ENCODE measurements at regions not wholly inside any gene's neighbourhood (a gene's known extent, or its start where the extent isn't known, plus 50 kb on each side); places are given as distances from the start of the nearest gene placed in this dataset.

DNA sequence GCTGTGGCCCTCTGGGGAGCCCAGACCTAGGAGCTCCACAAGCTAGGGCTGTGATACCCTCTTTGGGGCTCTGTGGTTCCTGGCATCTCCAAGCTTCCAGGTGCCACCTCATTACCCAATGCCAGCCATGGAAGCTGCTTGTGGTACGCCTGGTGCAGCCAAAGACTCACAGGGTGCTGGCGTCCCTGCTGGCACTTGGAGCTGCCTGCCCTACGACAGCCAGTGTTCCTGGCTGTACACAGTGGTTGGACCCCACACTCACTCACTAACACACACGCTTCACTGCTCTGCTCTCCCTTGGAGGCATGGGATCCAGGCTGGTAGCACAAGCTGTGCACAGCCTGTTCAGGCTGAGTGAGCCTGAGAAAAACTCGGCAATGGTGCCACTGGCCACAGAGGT lies 894.1 kb upstream of the PHF14 start:
- no peak overlapping the region for H3K27ac ChIP-seq (ENCODE audit: low read depth, low read length)
- no peak overlapping the region for H2AFZ ChIP-seq (ENCODE audit: low read length, unreplicated experiment)
- no peaks in the 10 kb centered on the region for H3K36me3 ChIP-seq (ENCODE audit: insufficient read depth, low read length)
- no peaks in the 10 kb centered on the region for H3K27me3 ChIP-seq (ENCODE audit: insufficient read depth, low read length)
- H3K79me2 ChIP-seq (ENCODE audit: control insufficient read depth, insufficient read depth, low read length, unreplicated experiment): no peaks in the 10 kb centered on the region
- no peak overlapping the region for H3K4me3 ChIP-seq (ENCODE audit: low read depth, low read length)
- no peaks in the 10 kb centered on the region for H3K4me1 ChIP-seq (ENCODE audit: control insufficient read depth, insufficient read depth, low read length, unreplicated experiment)

DNA sequence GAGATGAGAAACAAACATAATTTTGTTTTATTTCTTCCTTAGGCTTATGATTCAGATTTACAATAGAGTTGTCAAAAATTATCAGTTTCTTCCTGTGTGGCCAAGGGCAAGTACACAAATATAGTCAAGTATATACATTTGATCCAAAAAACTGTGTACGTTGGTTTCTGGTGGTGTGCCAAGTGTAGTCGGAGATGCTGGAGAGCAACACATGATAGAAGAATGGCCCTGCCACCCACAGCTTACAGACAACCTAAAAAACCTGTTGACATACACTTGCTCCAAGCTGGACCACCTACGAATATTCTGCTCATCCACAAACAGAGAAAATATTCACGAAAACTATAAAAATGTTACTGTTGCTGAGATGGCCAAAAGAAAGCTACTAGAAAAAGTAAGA lies 890.8 kb upstream of the PHF14 start:
- Histone ChIP-seq H3K4me3 (ENCODE audit: low read depth, low read length) (no peak overlapping the region), H3K79me2 (ENCODE audit: control insufficient read depth, insufficient read depth, low read length, unreplicated experiment) (no peaks in the 10 kb centered on the region), H3K27me3 (ENCODE audit: insufficient read depth, low read length) (no peaks in the 10 kb centered on the region), H3K36me3 (ENCODE audit: insufficient read depth, low read length) (no peaks in the 10 kb centered on the region), H3K27ac (ENCODE audit: low read depth, low read length) (no peak overlapping the region), H2AFZ (ENCODE audit: low read length, unreplicated experiment) (no peak overlapping the region), H3K4me1 (ENCODE audit: control insufficient read depth, insufficient read depth, low read length, unreplicated experiment) (no peaks in the 10 kb centered on the region)

DNA sequence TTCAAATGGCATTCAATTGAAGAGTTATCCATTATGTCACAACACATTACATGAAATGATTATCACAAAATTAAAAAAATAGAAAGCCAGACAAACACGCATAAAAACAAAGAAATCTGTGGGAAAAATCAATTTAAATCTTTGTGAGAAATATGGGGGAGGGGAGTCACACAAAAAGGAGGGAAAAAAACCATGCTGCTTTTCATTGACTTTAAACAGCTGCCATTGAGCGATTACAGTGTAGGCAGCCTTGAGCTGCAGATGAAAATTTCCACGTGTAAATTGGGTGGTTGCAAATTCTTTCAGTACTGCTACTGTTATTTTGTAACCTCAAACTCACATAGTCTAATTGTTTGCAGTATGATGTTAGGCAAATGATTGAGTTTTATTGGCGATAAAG lies 889.9 kb upstream of the PHF14 start:
- Histone ChIP-seq H2AFZ (ENCODE audit: low read length, unreplicated experiment) (no peak overlapping the region), H3K79me2 (ENCODE audit: control insufficient read depth, insufficient read depth, low read length, unreplicated experiment) (no peaks in the 10 kb centered on the region), H3K27me3 (ENCODE audit: insufficient read depth, low read length) (no peaks in the 10 kb centered on the region), H3K27ac (ENCODE audit: low read depth, low read length) (no peak overlapping the region), H3K36me3 (ENCODE audit: insufficient read depth, low read length) (no peaks in the 10 kb centered on the region), H3K4me3 (ENCODE audit: low read depth, low read length) (no peak overlapping the region), H3K4me1 (ENCODE audit: control insufficient read depth, insufficient read depth, low read length, unreplicated experiment) (no peaks in the 10 kb centered on the region)

DNA sequence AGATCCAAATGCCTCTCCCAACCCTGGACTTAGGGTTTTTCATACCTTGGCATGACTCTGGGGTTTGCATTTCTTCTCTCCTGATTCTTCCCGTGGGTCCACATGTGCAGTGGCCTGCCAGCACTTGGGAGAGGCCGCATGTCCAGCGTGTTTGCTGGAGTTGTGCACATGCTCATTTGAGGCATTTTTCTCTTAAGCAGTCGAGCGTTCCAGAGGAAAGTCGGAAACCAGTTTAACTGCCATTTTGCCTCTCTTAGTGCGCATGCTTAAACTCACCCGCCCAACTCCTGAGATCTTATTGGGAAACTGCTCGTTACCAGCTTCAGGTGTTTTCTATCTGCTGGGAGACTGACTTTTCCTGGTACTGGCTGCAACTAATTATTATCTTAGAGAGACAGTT lies 888.4 kb upstream of the PHF14 start:
- Histone ChIP-seq H3K4me3 (ENCODE audit: low read depth, low read length) (no peak overlapping the region), H3K79me2 (ENCODE audit: control insufficient read depth, insufficient read depth, low read length, unreplicated experiment) (no peaks in the 10 kb centered on the region), H3K4me1 (ENCODE audit: control insufficient read depth, insufficient read depth, low read length, unreplicated experiment) (no peaks in the 10 kb centered on the region), H3K27me3 (ENCODE audit: insufficient read depth, low read length) (no peaks in the 10 kb centered on the region), H2AFZ (ENCODE audit: low read length, unreplicated experiment) (no peak overlapping the region), H3K27ac (ENCODE audit: low read depth, low read length) (no peak overlapping the region), H3K36me3 (ENCODE audit: insufficient read depth, low read length) (no peaks in the 10 kb centered on the region)

DNA sequence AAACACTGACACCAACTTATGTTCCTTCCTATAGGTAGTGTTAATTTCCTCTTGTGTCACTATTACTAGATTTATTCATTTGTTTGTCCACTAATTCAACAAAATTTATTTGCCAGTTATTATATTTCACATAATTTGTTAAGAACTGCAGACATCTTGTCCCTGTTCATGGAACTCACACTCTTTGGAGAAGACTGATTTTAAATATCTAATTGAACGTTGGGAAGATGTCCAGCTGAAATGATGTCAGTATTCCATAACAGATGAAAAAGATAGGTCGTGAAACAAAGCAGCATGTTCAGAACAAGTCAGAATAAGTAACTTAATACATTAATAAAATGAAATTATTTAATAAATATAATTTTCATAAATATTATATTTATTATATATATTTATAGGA lies 873.1 kb upstream of the PHF14 start:
- no peaks in the 10 kb centered on the region for H3K36me3 ChIP-seq (ENCODE audit: insufficient read depth, low read length)
- no peaks in the 10 kb centered on the region for H3K4me1 ChIP-seq (ENCODE audit: control insufficient read depth, insufficient read depth, low read length, unreplicated experiment)
- no peaks in the 10 kb centered on the region for H3K79me2 ChIP-seq (ENCODE audit: control insufficient read depth, insufficient read depth, low read length, unreplicated experiment)
- no peak overlapping the region for H2AFZ ChIP-seq (ENCODE audit: low read length, unreplicated experiment)
- H3K4me3 ChIP-seq (ENCODE audit: low read depth, low read length): no peak overlapping the region
- no peaks in the 10 kb centered on the region for H3K27me3 ChIP-seq (ENCODE audit: insufficient read depth, low read length)
- no peak overlapping the region for H3K27ac ChIP-seq (ENCODE audit: low read depth, low read length)

DNA sequence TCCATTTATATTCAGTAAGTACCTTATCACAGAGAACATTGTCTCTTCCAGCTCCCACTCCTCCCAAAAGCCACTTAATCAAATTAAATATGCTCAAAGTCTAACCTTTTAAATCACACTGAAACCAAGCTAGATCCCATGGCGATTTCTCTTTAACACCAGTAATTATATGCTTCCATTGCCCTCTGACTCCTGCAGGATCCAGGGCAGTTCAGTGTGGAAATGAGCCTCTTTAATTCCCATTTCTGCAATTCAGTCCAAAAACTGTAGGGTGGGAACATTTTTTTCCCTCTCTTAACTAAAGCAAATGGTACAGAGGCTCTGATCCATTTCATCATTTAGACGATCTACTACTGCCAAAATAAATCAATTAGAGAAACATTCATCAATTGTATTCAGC lies 872.3 kb upstream of the PHF14 start:
- no peaks in the 10 kb centered on the region for H3K36me3 ChIP-seq (ENCODE audit: insufficient read depth, low read length)
- no peak overlapping the region for H3K4me3 ChIP-seq (ENCODE audit: low read depth, low read length)
- no peaks in the 10 kb centered on the region for H3K4me1 ChIP-seq (ENCODE audit: control insufficient read depth, insufficient read depth, low read length, unreplicated experiment)
- no peaks in the 10 kb centered on the region for H3K79me2 ChIP-seq (ENCODE audit: control insufficient read depth, insufficient read depth, low read length, unreplicated experiment)
- H3K27me3 ChIP-seq (ENCODE audit: insufficient read depth, low read length): no peaks in the 10 kb centered on the region
- H2AFZ ChIP-seq (ENCODE audit: low read length, unreplicated experiment): no peak overlapping the region
- no peak overlapping the region for H3K27ac ChIP-seq (ENCODE audit: low read depth, low read length)

DNA sequence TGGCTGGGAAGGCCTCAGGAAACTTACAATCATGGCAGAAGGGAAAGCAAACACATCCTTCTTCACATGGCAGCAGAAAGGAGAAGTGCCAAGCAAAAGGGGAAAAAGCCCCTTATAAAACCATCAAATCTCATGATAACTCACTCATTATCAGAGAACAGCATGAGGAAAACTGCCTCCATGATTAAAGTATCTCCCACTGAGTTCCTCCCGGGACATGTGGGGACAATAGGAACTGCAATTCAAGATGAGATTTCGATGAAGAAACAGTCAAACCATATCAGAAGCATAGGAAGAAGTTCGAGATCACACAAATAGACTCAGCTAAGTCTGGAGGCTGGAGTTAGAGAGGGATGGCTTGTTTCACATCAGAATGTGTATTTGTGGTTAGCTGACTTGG lies 869.4 kb upstream of the PHF14 start:
- Histone ChIP-seq H3K27me3 (ENCODE audit: insufficient read depth, low read length) (no peaks in the 10 kb centered on the region), H3K4me3 (ENCODE audit: low read depth, low read length) (no peak overlapping the region), H3K36me3 (ENCODE audit: insufficient read depth, low read length) (no peaks in the 10 kb centered on the region), H3K79me2 (ENCODE audit: control insufficient read depth, insufficient read depth, low read length, unreplicated experiment) (no peaks in the 10 kb centered on the region), H3K27ac (ENCODE audit: low read depth, low read length) (no peak overlapping the region), H2AFZ (ENCODE audit: low read length, unreplicated experiment) (no peak overlapping the region), H3K4me1 (ENCODE audit: control insufficient read depth, insufficient read depth, low read length, unreplicated experiment) (no peaks in the 10 kb centered on the region)

DNA sequence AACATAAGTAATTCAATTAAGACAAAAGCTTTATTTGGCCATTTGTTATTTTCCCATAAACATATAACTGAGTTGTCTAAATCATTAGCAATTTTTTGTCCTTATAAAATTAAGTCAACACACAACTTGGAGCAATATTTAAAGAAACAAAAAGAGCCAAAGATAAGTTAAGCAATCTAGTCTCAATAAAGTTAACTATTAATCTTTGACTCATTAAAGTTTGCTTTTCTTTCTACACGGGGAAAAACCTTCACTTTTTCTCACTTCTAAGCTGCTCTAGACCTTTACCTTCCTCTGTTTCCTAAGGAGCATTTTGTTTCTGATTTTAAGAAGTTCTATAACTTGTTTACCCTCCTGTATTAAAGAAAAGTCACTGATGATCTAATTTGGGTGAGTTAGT lies 867.1 kb upstream of the PHF14 start:
- no peaks in the 10 kb centered on the region for H3K4me1 ChIP-seq (ENCODE audit: control insufficient read depth, insufficient read depth, low read length, unreplicated experiment)
- no peak overlapping the region for H3K27ac ChIP-seq (ENCODE audit: low read depth, low read length)
- H2AFZ ChIP-seq (ENCODE audit: low read length, unreplicated experiment): no peak overlapping the region
- no peak overlapping the region for H3K4me3 ChIP-seq (ENCODE audit: low read depth, low read length)
- no peaks in the 10 kb centered on the region for H3K79me2 ChIP-seq (ENCODE audit: control insufficient read depth, insufficient read depth, low read length, unreplicated experiment)
- H3K36me3 ChIP-seq (ENCODE audit: insufficient read depth, low read length): no peaks in the 10 kb centered on the region
- no peaks in the 10 kb centered on the region for H3K27me3 ChIP-seq (ENCODE audit: insufficient read depth, low read length)

DNA sequence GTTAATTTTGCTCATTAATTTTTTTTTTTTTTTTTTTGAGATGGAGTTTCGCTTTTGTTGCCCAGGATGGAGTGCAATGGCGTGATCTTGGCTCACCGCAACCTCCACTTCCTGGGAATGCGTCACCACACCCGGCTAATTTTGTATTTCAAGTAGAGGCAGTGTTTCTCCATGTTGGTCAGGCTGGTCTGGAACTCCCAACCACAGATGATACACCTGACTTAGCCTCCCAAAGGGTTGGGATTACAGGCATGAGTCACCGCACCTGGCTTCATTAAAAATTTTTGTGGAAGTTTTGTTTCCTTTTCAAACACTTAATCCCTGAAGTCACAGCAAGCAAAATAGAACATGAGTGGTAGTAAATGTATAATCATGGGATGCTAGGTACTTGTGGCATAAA lies 857.2 kb upstream of the PHF14 start:
- H2AFZ ChIP-seq (ENCODE audit: low read length, unreplicated experiment): no peak overlapping the region
- no peak overlapping the region for H3K27ac ChIP-seq (ENCODE audit: low read depth, low read length)
- no peaks in the 10 kb centered on the region for H3K27me3 ChIP-seq (ENCODE audit: insufficient read depth, low read length)
- no peaks in the 10 kb centered on the region for H3K36me3 ChIP-seq (ENCODE audit: insufficient read depth, low read length)
- no peaks in the 10 kb centered on the region for H3K4me1 ChIP-seq (ENCODE audit: control insufficient read depth, insufficient read depth, low read length, unreplicated experiment)
- no peaks in the 10 kb centered on the region for H3K79me2 ChIP-seq (ENCODE audit: control insufficient read depth, insufficient read depth, low read length, unreplicated experiment)
- no peak overlapping the region for H3K4me3 ChIP-seq (ENCODE audit: low read depth, low read length)

DNA sequence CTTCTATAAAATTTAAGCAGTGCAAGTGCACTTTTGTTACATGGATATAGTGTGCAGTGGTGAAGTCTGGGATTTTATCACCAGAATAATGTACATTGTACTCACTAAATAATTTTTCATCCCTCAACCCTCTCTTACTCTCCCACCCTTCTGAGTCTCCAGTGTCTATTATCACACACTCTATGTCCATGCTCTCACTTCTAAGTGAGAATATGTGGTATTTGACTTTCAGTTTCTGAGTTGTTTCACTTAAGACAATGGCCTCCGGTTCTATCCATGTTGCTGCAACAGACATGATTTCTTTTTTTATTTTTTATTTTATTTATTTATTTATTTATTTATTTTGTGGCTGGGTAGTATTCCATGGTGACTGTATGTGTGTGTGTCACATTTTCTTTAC lies 855.9 kb upstream of the PHF14 start:
- H3K36me3 ChIP-seq (ENCODE audit: insufficient read depth, low read length): no peaks in the 10 kb centered on the region
- no peaks in the 10 kb centered on the region for H3K27me3 ChIP-seq (ENCODE audit: insufficient read depth, low read length)
- H3K79me2 ChIP-seq (ENCODE audit: control insufficient read depth, insufficient read depth, low read length, unreplicated experiment): no peaks in the 10 kb centered on the region
- H3K27ac ChIP-seq (ENCODE audit: low read depth, low read length): no peak overlapping the region
- no peak overlapping the region for H3K4me3 ChIP-seq (ENCODE audit: low read depth, low read length)
- no peak overlapping the region for H2AFZ ChIP-seq (ENCODE audit: low read length, unreplicated experiment)
- no peaks in the 10 kb centered on the region for H3K4me1 ChIP-seq (ENCODE audit: control insufficient read depth, insufficient read depth, low read length, unreplicated experiment)

DNA sequence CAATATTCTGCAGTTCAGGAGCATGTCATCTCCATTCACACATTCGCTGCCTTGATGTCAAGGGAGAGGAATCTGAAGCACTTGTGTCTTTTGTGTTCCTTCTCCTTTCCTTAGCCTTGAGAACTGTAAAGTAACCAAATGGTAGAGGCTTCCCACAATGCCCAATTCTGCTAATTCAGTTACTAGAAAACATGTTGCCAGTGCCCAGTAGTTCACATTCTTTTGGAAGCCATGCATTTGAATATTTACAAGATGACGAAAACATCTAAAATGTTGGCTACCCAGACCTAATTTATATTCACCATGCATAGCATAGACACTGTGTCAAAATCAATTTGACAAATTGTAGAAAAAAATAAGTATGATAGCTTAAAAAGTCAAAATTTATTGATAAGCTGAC lies 852.7 kb upstream of the PHF14 start:
- no peaks in the 10 kb centered on the region for H3K4me1 ChIP-seq (ENCODE audit: control insufficient read depth, insufficient read depth, low read length, unreplicated experiment)
- H3K27me3 ChIP-seq (ENCODE audit: insufficient read depth, low read length): no peaks in the 10 kb centered on the region
- no peaks in the 10 kb centered on the region for H3K36me3 ChIP-seq (ENCODE audit: insufficient read depth, low read length)
- H3K79me2 ChIP-seq (ENCODE audit: control insufficient read depth, insufficient read depth, low read length, unreplicated experiment): no peaks in the 10 kb centered on the region
- H2AFZ ChIP-seq (ENCODE audit: low read length, unreplicated experiment): no peak overlapping the region
- no peak overlapping the region for H3K27ac ChIP-seq (ENCODE audit: low read depth, low read length)
- H3K4me3 ChIP-seq (ENCODE audit: low read depth, low read length): no peak overlapping the region

DNA sequence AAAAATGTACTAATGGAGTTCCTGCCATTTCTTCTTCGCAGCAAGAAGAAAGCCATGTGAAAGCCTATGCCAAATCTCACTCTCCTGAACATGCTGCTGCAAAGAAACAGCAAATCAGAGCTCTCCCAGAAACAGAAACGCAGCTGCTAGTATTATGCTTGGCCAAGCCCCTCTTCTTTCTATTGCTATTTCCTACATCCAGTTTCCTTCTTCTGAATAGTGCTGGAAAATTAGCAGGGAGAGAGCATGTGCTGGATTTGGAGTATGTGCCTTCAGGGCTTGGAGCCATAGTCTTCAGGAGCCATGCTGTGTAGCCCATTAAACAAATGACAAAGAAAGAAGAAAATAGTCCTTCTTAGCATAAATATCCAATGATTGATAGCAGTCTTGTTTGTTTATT lies 852.0 kb upstream of the PHF14 start:
- Histone ChIP-seq H3K27me3 (ENCODE audit: insufficient read depth, low read length) (no peaks in the 10 kb centered on the region), H3K4me3 (ENCODE audit: low read depth, low read length) (no peak overlapping the region), H3K4me1 (ENCODE audit: control insufficient read depth, insufficient read depth, low read length, unreplicated experiment) (no peaks in the 10 kb centered on the region), H3K36me3 (ENCODE audit: insufficient read depth, low read length) (no peaks in the 10 kb centered on the region), H2AFZ (ENCODE audit: low read length, unreplicated experiment) (no peak overlapping the region), H3K79me2 (ENCODE audit: control insufficient read depth, insufficient read depth, low read length, unreplicated experiment) (no peaks in the 10 kb centered on the region), H3K27ac (ENCODE audit: low read depth, low read length) (no peak overlapping the region)
